ENCODE measurements at regions not wholly inside any gene's neighbourhood (a gene's known extent, or its start where the extent isn't known, plus 50 kb on each side); places are given as distances from the start of the nearest gene placed in this dataset.

DNA sequence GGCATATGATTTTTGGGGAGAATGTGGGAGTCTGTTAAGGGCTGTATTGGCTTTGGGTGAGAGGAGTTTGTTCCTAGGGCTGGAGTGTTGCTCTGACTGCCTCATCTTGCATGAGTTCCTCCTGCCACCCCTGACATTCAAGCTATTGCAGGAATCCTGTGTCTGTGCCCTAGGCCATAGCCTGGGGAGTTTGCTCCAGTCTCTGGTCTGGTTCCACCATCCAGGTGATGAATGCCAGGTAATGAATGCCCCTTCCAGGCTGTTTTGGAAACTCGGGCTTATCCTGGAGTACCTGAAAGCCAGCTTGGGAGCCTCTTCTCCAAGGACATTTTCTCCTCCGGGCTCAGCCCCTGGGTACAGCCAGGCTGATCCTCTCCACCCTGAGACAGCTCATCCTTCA is 117.0 kb upstream of the IRX3 start:
- no peaks in the 10 kb centered on the region for H3K36me3 Mint-ChIP-seq (ENCODE audit: insufficient read depth)
- H3K9me3 Mint-ChIP-seq, result no peaks in the 10 kb centered on the region
- no peak overlapping the region for H3K27ac Mint-ChIP-seq
- no peak for ATAC-seq (replicated peaks)
- H3K27me3 Mint-ChIP-seq, result peaks cover 0 to 9% of the 10 kb centered on the region in 2 donors
- no peak for DNase-seq
- H3K4me1 Mint-ChIP-seq (ENCODE audit: low read depth in 2 of 2), result no peaks in the 10 kb centered on the region
- no peak overlapping the region for H3K4me3 Mint-ChIP-seq

DNA sequence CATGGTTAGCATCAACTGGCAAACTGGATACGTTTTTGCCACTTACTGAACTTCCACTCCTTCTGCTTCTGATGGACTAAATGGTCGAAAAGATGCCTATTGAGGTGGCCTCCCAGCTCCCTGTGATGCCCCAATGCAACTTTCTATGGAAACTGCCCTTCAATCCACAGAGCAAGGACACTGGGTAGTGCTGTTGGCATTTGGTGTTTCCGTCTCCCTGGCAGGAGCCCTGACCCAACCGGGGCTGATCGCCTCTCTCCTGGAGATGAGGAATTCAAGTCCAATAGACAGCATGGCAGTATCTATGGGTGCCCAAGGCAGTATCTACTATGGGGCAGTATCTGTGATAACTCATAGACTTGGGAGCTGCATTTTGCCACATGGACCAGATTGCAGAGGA is 116.3 kb upstream of the IRX3 start:
- ATAC-seq (replicated peaks) (no peak), DNase-seq (no peak)
- H3K4me1 Mint-ChIP-seq (ENCODE audit: low read depth in 2 of 2), result no peaks in the 10 kb centered on the region
- H3K4me3 Mint-ChIP-seq, result no peak overlapping the region
- peaks cover 0 to 16% of the 10 kb centered on the region in 2 donors for H3K27me3 Mint-ChIP-seq
- H3K9me3 Mint-ChIP-seq, result no peaks in the 10 kb centered on the region
- H3K27ac Mint-ChIP-seq, result no peak overlapping the region
- no peaks in the 10 kb centered on the region for H3K36me3 Mint-ChIP-seq (ENCODE audit: insufficient read depth)

DNA sequence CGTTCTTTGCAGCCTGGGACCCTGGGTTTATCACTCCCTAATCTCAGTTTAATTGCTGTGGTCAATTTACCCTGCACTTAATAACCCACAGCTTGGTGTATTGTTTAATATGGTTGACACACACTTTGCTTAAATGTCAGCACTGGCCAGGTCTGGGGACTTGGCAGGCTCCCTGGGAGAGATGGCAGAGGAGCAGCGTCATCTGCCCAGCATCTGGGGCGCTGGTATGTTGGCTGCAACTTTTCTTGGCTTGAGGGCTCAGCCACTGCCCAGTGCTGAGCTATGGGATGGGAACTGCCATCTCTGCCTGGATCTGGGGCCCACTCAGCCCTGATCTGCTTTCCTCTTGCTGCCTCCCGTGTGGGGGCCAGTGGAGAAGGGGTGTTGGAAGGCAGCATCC is 115.7 kb upstream of the IRX3 start:
- Mint-ChIP-seq H3K4me3 (no peak overlapping the region), H3K27ac (no peak overlapping the region), H3K4me1 (ENCODE audit: low read depth in 2 of 2) (no peaks in the 10 kb centered on the region), H3K9me3 (no peaks in the 10 kb centered on the region), H3K36me3 (ENCODE audit: insufficient read depth) (no peaks in the 10 kb centered on the region), H3K27me3 (peaks cover 2 to 22% of the 10 kb centered on the region in 2 donors)
- ATAC-seq (replicated peaks) (no peak), DNase-seq (no peak)

DNA sequence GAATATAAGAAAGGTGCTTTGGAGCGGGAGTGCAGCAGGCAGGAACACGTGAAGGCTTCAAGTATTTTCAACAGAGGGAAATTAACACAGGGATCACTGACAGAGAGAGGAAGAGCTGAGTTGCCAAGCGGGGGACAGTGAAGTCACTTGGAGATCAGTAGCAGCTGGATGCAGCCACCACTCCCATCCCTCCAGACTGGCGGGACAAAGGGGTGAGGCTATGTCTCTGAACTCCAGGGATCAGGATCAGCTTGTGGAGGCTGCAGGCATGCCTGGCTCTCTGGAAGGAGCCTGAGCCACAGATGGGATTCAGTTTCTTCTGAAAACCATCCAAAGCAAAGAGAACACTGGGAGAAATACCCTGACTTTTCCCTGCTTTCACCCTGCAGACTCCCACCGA is 113.7 kb upstream of the IRX3 start:
- Mint-ChIP-seq H3K4me3 (no peak overlapping the region), H3K36me3 (ENCODE audit: insufficient read depth) (no peaks in the 10 kb centered on the region), H3K9me3 (peaks cover 0 to 6% of the 10 kb centered on the region in 2 donors), H3K4me1 (ENCODE audit: low read depth in 2 of 2) (no peaks in the 10 kb centered on the region), H3K27ac (no peak overlapping the region), H3K27me3 (peaks cover 21 to 26% of the 10 kb centered on the region in 2 donors)
- no peak for ATAC-seq (replicated peaks)
- no peak for DNase-seq

DNA sequence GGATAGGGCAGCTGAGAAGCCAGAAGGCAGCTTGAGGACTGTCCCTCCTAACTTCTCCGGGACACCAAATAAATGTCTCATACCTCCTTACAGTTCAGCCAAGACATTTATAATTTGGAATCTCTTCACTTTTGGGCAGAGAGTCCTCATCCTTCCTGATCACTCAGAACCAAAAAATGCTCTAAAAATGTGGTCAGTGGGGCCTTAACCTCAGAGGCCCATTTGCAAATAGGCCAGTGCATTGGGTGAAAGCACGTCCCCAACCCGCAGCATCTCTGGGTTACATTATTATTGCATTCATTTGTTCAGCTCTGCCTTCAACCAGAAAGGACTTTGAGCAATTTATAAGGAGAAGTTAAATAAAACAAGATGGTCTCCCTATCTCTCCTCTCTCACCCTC is 112.4 kb upstream of the IRX3 start:
- ATAC-seq (replicated peaks) (no peak), DNase-seq (no peak)
- Mint-ChIP-seq H3K27me3 (peaks cover 25 to 31% of the 10 kb centered on the region in 2 donors), H3K4me3 (no peak overlapping the region), H3K36me3 (ENCODE audit: insufficient read depth) (no peaks in the 10 kb centered on the region), H3K27ac (no peak overlapping the region), H3K9me3 (peaks cover 0 to 6% of the 10 kb centered on the region in 2 donors), H3K4me1 (ENCODE audit: low read depth in 2 of 2) (no peaks in the 10 kb centered on the region)

DNA sequence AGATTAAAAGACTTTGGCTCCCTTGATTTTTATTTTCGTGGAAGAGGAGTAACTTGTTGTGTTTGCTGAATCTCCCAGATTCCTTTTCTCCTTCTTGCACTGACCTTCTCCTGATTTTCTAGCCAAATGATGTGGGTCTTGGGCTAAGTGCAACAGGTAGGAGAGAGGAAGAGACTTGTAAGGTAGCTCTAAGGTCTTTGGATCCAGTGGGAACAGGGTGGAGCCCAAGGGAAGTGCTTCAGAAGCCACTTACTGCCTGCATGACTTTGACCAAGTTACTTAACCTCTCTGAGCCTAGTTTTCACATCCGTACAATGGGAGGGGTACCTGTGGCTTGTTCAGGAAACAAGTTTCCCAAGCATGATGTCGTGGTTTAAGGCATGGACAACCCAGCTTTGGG is 111.3 kb upstream of the IRX3 start:
- Mint-ChIP-seq H3K36me3 (ENCODE audit: insufficient read depth) (no peaks in the 10 kb centered on the region), H3K4me1 (ENCODE audit: low read depth in 2 of 2) (no peaks in the 10 kb centered on the region), H3K4me3 (no peak overlapping the region), H3K27ac (no peak overlapping the region), H3K27me3 (peaks cover 31 to 37% of the 10 kb centered on the region in 2 donors), H3K9me3 (peaks cover 0 to 6% of the 10 kb centered on the region in 2 donors)
- ATAC-seq (replicated peaks) (no peak), DNase-seq (no peak)

DNA sequence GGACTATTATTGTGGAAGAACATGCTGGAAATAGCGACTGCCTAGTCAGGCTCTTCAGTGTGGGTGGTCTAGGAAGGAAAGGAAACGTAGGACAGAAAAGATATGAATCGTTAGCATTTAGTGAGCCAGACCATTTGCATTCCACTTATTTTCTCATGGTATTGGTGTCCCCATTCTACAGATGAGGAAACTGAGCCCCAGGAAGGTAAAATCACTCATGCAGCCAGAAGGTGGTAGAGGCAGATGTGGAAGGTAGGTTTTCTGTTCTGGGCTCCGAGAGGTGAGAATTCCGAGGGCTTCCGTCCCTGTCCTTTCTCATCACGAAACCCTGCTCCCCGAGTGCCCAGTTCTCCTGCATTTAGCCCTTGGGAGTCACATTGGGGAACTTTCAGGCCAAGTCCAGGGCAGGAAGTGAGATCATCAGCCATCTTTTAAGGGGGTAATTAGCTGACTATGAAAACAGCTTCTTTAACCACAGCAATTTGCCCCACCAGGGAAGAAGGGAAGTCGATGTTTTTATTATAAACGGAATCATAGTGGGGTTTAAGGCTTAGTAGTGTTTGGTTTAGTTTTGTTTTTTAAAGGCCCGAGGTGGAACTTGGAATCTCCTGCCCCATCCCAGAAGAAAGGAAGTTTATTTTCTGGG is 110.7 kb upstream of the IRX3 start:
- no peak for ATAC-seq (replicated peaks)
- Mint-ChIP-seq H3K36me3 (ENCODE audit: insufficient read depth) (no peaks in the 10 kb centered on the region), H3K4me1 (ENCODE audit: low read depth in 2 of 2) (no peaks in the 10 kb centered on the region), H3K4me3 (no peak overlapping the region), H3K27ac (no peak overlapping the region), H3K27me3 (peaks cover 31 to 37% of the 10 kb centered on the region in 2 donors), H3K9me3 (peaks cover 0 to 6% of the 10 kb centered on the region in 2 donors)
- DNase-seq, result no peak

DNA sequence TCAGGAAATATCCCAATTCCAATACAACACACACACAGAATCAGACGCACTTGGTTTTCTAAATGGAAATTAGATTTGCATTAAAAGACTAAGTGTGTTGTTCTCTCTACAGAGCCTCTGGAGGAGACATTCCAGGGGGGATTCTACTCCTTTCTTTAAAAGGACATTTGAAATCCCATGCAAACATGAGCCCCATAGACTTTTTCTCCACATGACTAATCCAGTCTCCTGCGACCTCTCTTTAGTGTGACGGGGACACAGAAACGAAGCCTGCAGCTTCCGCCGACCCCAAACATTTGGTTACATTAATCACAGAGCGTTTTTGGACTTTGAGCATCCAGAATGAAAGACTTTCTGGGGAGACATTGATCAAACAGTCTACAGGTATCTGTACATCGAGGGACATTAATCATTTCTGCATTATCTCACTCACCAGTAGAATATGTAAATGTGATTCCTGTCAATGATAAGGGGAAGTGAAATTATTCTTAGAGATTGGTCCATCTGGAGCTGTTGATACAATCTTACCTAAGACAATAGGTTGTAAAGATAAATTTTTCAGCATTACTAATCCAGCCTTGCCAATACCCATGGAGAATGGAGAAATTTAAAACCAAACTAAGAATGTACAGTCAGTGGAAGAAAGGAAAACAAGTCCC is 103.4 kb upstream of the IRX3 start:
- DNase-seq (no peak), ATAC-seq (replicated peaks) (no peak)
- Mint-ChIP-seq H3K27me3 (peaks cover 12 to 25% of the 10 kb centered on the region in 2 donors), H3K4me3 (no peak overlapping the region), H3K36me3 (ENCODE audit: insufficient read depth) (no peaks in the 10 kb centered on the region), H3K27ac (no peak overlapping the region), H3K9me3 (no peaks in the 10 kb centered on the region), H3K4me1 (ENCODE audit: low read depth in 2 of 2) (no peaks in the 10 kb centered on the region)

DNA sequence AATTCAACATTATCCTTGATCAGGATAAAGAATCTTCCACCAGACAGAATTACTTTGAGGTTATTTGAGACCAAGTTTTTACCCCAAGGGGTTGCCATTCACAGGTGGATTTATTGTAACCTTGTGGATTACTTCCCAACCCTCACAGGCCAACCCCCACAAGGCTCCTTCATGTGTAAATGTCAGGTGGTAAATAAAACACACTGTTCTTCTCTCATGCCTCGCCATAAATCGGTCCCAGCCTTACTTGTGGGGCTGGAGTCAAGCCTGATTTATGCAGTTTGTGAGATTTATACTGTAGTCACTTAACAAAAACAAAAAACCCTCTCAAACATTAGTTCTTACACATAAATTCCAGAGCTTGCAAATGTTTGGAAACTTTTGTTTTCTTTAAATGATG is 98.6 kb upstream of the IRX3 start:
- Mint-ChIP-seq H3K36me3 (ENCODE audit: insufficient read depth) (no peaks in the 10 kb centered on the region), H3K4me3 (no peak overlapping the region), H3K4me1 (ENCODE audit: low read depth in 2 of 2) (no peaks in the 10 kb centered on the region), H3K9me3 (peaks cover 4 to 21% of the 10 kb centered on the region in 2 donors), H3K27me3 (peaks cover 0 to 30% of the 10 kb centered on the region in 2 donors), H3K27ac (no peak overlapping the region)
- DNase-seq (no peak), ATAC-seq (replicated peaks) (no peak)

DNA sequence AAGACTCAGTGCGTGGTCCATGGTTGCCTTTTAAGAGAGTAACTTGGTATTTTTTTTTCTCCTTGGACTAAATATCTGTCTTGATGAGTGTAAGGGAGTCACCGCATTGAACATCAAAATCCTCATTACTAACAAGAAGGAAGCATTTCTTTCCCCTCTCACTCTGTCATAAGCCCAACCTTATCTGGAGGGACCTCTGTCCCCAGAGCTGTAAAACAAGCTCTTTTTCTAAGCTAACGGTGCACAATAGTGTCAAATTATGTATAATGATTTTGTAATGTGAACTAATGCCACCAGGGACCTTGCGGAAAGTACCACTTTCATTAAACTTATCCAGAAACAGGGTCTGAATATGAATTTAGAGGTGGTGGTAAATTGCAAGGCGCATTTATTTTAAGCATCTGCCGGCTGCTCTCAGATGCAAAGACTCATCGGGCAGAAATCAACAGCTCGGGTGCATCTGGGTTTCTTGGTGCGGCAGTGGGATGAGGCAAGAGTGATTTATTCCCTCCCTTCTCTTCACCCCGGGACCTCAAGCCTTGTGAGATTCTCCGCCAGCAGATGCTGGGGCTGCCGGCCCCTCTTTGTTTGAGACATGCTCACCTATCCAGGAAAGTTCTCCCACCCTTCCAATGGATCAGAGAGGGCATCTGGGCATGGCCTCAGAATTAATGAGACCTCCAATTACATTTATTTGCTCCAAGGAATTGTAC is 95.2 kb upstream of the IRX3 start:
- no peak for DNase-seq
- Mint-ChIP-seq H3K9me3 (peaks cover 10 to 46% of the 10 kb centered on the region in 2 donors), H3K4me3 (no peak overlapping the region), H3K27me3 (peaks cover 12 to 16% of the 10 kb centered on the region in 2 donors), H3K36me3 (ENCODE audit: insufficient read depth) (peaks cover 2% of the 10 kb centered on the region), H3K27ac (no peak overlapping the region), H3K4me1 (ENCODE audit: low read depth in 2 of 2) (no peaks in the 10 kb centered on the region)
- no peak for ATAC-seq (replicated peaks)

DNA sequence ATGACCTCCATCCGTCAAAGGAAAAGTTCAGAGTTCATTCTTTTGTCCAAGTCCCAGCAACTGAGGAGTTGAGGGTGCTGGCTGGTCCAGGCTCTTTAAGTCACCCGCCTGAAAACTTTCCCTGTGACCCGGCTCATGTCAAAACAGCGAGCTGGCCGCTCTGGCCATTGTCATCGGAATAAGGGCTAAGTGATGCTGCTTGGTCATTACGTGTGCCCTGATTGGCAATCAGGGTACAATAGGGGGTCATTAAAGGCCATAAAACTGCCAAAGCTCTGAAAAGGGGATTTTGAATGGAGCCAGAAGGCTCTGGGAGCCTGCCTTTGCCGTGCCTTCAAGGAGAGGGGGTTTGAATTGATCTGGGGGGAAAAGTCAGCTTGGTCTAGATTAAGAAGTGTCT is 88.5 kb upstream of the IRX3 start:
- Mint-ChIP-seq H3K36me3 (ENCODE audit: insufficient read depth) (peaks cover 2% of the 10 kb centered on the region), H3K27me3 (peaks cover 36 to 68% of the 10 kb centered on the region in 2 donors), H3K9me3 (peaks cover 5 to 24% of the 10 kb centered on the region in 2 donors), H3K27ac (no peak overlapping the region), H3K4me1 (ENCODE audit: low read depth in 2 of 2) (peaks cover 5 to 6% of the 10 kb centered on the region in 2 donors), H3K4me3 (no peak overlapping the region)
- DNase-seq, result no peak
- no peak for ATAC-seq (replicated peaks)

DNA sequence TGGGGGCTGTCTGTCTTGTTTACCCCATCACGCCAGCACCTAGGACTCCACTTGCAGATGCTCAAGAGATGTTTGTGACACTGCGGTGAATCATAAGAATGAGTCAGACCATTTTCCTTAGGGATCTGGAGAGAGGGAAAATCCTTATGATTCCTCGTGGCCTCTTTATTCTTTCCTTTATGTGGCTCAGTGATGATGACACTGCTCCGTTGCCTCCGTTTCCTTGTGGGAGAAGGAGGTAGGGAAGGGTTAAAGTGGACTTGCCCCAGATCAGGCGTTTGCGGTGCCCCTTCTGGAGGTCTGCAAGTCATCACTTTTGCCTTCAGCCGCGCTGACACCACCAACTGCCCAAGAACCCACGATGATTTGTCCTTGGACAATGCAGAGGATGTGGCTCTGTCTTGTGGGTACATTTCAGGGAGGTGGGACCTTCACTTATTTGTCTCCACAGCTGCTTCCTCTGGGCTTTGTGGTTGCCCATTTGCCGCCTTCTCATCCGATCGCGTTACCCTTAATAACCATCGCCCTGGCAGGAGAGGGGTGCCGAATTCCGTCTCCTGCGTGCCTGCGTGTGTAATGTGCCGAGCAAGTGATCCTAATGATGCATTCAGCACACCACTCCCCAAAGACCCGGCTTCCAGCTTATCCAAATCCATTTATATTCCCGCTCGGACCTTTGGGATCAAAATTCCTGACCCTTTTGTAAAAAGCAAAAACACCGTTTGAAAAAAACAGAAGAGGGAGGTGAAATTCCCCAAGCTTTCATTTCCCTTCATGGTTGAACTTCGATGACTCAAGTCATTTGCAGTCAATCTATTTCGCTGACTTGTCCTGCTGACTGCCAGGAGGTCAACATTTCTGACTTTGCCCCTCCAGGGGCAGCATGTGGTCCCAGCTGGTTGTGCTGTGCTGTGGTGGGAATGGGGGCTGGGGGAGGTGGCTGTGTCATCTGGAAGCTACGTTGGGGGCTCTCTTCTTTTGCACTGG is 87.2 kb upstream of the IRX3 start:
- ATAC-seq (replicated peaks) (no peak), DNase-seq (no peak)
- H3K4me3 Mint-ChIP-seq, result no peak overlapping the region
- H3K9me3 Mint-ChIP-seq, result peaks cover 0 to 12% of the 10 kb centered on the region in 2 donors
- H3K27me3 Mint-ChIP-seq, result peaks cover 36 to 78% of the 10 kb centered on the region in 2 donors
- peaks cover 5 to 6% of the 10 kb centered on the region in 2 donors for H3K4me1 Mint-ChIP-seq (ENCODE audit: low read depth in 2 of 2)
- H3K36me3 Mint-ChIP-seq (ENCODE audit: insufficient read depth), result peaks cover 2% of the 10 kb centered on the region
- no peak overlapping the region for H3K27ac Mint-ChIP-seq

Data from effector memory CD8-positive, alpha-beta T cell (primary cell).